GM10248 (cell line): ENCODE measurements at regions not wholly inside any gene's neighbourhood (a gene's known extent, or its start where the extent isn't known, plus 50 kb on each side); places are given as distances from the start of the nearest gene placed in this dataset.

Experiments used
- CTCF ChIA-PET: fragments of 300-600 bp; sonication (Branson Sonifier 250); formaldehyde crosslinking; extraction: SDS; loops from one replicate; lab custom pipeline; 2021; ENCODE audit warnings: antibody characterized with exemption; lab: Yijun Ruan, JAX
- POLR2A ChIA-PET: fragments of 350-650 bp; sonication (Branson Sonifier 250); formaldehyde crosslinking; extraction: SDS; loops from one replicate; lab custom pipeline; 2020; ENCODE audit warnings: antibody characterized with exemption; lab: Yijun Ruan, JAX
- DNase-seq: peaks from one replicate; pipeline ENCODE4 v3.0.0; 2012; ENCODE audit errors: extremely low spot score
- TF ChIP-seq, protein P1 (sequence below): IDR thresholded peaks from 2 replicates; pipeline ENCODE4 v1.5.1; 2012; ENCODE audit warnings: mild to moderate bottlenecking, low read depth; ENCODE audit errors: extremely low read depth, missing control alignments, control extremely low read depth

DNA sequence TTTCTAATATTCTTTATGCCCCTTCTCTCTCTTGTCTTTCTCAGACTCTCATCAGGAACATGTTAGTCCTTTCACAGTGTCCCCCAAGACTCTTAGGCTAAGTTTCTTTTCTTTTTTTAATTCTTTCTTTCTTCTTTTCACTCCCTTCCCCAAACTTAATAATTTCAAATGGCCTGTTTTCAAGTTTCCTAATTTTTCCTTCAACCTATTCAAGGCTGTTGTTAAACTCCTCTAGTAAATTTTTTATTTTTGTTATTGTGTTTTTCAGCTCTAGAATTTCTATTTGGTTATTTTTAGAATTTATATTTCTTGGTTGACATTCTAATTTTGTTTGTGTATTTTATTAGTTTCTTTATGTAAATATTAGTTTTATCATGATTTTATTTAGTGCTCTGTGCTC, 236.6 kb upstream of the GYPC start:
- TF ChIP-seq, protein P1, sequence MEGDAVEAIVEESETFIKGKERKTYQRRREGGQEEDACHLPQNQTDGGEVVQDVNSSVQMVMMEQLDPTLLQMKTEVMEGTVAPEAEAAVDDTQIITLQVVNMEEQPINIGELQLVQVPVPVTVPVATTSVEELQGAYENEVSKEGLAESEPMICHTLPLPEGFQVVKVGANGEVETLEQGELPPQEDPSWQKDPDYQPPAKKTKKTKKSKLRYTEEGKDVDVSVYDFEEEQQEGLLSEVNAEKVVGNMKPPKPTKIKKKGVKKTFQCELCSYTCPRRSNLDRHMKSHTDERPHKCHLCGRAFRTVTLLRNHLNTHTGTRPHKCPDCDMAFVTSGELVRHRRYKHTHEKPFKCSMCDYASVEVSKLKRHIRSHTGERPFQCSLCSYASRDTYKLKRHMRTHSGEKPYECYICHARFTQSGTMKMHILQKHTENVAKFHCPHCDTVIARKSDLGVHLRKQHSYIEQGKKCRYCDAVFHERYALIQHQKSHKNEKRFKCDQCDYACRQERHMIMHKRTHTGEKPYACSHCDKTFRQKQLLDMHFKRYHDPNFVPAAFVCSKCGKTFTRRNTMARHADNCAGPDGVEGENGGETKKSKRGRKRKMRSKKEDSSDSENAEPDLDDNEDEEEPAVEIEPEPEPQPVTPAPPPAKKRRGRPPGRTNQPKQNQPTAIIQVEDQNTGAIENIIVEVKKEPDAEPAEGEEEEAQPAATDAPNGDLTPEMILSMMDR, result no peak
- CTCF ChIA-PET, result no interaction called here
- POLR2A ChIA-PET, result no interaction called here
- DNase-seq, result no peak

DNA sequence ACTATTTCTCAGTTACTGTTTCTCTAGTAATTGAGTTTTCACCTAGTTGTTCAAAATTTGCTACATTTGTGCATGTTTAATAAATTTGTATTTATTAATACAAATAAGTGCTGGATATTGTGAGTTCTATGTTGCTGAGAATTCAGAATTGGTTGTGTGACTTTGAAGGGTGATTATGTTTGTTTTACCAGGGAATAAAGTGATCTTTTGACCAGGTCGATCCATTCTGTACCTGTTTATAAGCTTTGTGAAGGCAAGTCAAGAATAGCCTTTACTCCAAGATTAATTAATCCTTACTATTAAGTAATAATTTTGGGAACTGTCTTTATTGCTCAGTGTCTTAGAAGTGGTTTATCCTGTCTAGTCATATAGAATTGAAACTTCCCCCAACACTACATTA, 230.0 kb upstream of the GYPC start:
- ChIA-PET CTCF (no interaction called here), POLR2A (no interaction called here)
- no peak for DNase-seq
- TF ChIP-seq, protein P1, result no peak

DNA sequence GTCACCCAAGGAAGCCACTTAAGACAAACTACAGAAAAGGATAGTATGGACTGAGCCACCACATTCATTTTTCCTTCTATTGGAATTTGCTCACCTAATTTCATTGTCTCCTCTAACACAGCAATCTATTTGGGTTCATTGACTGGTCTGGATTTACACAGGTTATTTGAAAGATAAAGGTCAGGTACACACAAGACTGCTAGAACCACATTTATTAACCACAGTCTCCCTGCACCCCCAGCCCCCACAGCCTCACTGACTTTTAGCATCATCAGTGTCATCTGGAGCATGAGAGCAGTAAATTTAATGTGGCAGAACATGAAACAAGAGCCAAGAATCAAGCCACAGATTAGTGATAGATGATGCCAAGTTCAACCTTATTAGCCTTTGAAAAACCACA, 226.9 kb upstream of the GYPC start:
- ChIA-PET CTCF (no interaction called here), POLR2A (no interaction called here)
- TF ChIP-seq, protein P1, result no peak
- DNase-seq, result no peak

DNA sequence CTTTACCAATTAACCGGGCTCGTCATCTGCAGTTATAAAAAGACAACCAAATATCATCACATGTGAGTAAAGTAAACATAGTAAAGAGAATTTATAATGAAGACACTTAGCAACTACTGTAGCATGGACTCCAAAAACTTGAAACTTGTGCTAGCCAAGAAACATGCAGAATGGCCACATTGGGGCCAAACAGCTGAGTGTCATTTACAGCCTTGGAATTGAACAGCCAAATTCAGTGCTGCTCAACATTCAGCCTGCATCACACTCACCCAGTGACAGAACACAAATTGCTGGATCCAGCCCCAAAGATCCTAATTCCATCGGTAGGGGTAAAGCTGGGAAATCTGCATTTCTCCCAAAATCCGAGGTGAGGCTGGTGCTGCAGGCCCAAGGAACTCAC, 224.8 kb upstream of the GYPC start:
- DNase-seq, result no peak
- TF ChIP-seq, protein P1, result no peak
- CTCF ChIA-PET, result no interaction called here
- POLR2A ChIA-PET, result no interaction called here

DNA sequence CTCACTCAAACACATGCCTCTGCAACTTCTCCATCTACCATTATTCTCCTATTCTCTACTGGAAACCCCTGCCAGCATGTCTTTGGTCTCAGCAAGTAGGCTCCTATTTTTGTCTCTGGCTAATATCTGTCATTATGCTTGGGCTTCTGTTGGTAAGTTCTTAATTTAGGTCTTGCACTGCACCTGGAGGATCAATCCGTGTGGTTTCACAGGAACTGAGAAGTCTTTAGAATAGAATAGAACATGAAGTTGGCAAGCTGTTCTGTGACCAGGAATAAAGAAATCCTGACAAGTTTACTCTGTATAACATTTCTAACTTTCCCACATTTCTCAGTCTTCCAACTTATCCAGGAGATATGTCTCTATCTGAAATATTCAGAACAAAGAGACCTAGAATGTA, 219.5 kb upstream of the GYPC start:
- TF ChIP-seq, protein P1, result no peak
- CTCF ChIA-PET, result interaction anchor here (0.9 kb wide), 1 partner anchor 10 kb away, joined by 3 read pairs; no protein-coding TSS in a partner anchor
- POLR2A ChIA-PET, result no interaction called here

DNA sequence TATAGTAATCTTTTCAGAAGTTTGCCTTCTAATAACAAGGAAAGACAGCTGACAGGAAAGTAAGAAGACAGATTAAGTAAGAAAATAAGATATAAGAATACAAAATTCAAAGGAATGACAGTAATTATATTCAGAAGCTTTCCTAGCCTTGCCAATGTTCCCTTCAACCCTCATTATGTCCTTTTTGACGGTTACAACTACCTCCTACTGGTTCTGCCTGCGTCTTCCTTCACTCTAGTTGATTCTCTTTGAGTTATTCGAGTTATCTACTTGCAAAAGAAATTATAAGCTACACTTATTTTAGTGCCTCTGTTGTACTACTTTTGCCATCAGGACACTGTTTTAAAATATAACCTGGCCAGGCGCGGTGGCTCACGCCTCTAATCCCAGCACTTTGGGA, 218.9 kb upstream of the GYPC start:
- CTCF ChIA-PET, result interaction anchor here (0.9 kb wide), 1 partner anchor 9 kb away, joined by 3 read pairs; no protein-coding TSS in a partner anchor
- POLR2A ChIA-PET, result no interaction called here
- DNase-seq, result no peak
- TF ChIP-seq, protein P1, result no peak

More for the DNA sequence above, 219.5 kb upstream of the GYPC start:
- no peak for DNase-seq

DNA sequence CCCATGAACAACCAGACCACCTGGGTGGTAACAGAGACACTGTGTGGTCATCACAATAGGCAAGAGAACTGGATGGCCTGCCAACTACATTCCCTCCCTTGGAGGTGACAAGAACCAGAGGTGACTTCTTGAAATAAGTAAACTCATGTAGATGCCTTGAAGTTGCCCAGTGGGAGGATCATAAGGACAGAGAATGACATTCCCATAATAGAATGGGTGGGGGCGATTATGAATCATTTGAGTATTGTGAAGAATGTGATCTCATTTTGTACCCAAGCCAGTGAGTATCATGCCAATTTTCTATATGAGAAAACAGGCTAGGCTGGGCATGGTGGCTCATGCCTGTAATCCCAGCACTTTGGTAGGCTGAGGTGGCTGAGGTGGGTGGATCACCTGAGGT, 211.4 kb upstream of the GYPC start:
- CTCF ChIA-PET, result no interaction called here
- TF ChIP-seq, protein P1, result no peak
- DNase-seq, result no peak
- POLR2A ChIA-PET, result no interaction called here
